ENCODE measurements at regions not wholly inside any gene's neighbourhood (a gene's known extent, or its start where the extent isn't known, plus 50 kb on each side); places are given as distances from the start of the nearest gene placed in this dataset.

- Histone ChIP-seq H3K27me3 (ENCODE audit: control insufficient read depth, extremely low read depth, insufficient read depth, low read length) (no peaks in the 10 kb centered on the region), H3K79me2 (ENCODE audit: control insufficient read depth, insufficient read depth, low read length) (no peaks in the 10 kb centered on the region), H3K9me1 (ENCODE audit: control insufficient read depth, extremely low read depth, insufficient read depth, low read length) (no peaks in the 10 kb centered on the region), H3K4me1 (ENCODE audit: control insufficient read depth, extremely low read depth, insufficient read depth, low read length) (no peaks in the 10 kb centered on the region), H3K9me3 (ENCODE audit: control insufficient read depth, low read depth, low read length) (no peaks in the 10 kb centered on the region), H3K36me3 (ENCODE audit: control insufficient read depth in 2 of 2, extremely low read depth in 1 of 2, insufficient read depth in 2 of 2, low read length in 2 of 2) (no peaks in the 10 kb centered on the region), H3K9ac (ENCODE audit: control insufficient read depth, extremely low read depth, insufficient read depth, low read length) (no peak overlapping the region), H2AFZ (ENCODE audit: control insufficient read depth, low read length) (no peak overlapping the region), H4K20me1 (ENCODE audit: control insufficient read depth, extremely low read depth, insufficient read depth, low read length) (no peaks in the 10 kb centered on the region), H3K27ac (ENCODE audit: control insufficient read depth, insufficient read depth, low read length) (no peak overlapping the region), H3K4me2 (ENCODE audit: control insufficient read depth, extremely low read depth, insufficient read depth, low read depth, low read length) (no peak overlapping the region), H3K4me3 (ENCODE audit: control insufficient read depth in 2 of 3, extremely low read depth in 1 of 3, insufficient read depth in 2 of 3, low read depth in 1 of 3, low read length in 3 of 3) (no peak overlapping the region)
- FAIRE-seq, result no peak
- dilution Hi-C loops (cut with MboI; ENCODE audit: extremely low pct_ligation_motif_present, low sequenced_read_pairs), result no loop called here
- TF ChIP-seq CTCF (optimal IDR thresholded peaks at IDR 0.05 in 1 of 3, IDR thresholded peaks at IDR 0.05 in 1 of 3, conservative IDR thresholded peaks at IDR 0.05 in 1 of 3; ENCODE audit: extremely low read depth in 1 of 3, insufficient read depth in 2 of 3, low read length in 3 of 3) (no peak), EZH2 (IDR thresholded peaks at IDR 0.05; ENCODE audit: low read length) (no peak)
- no peak for DNase-seq (ENCODE audit: low read depth, low spot score)
Measured at GRCh38 chr6:93728150-93728549, 308.8 kb upstream of the EPHA7 start.

GRCh38 chr6:93727447-93727846, 308.1 kb upstream of the EPHA7 start:
- Histone ChIP-seq H3K4me3 (ENCODE audit: control insufficient read depth in 2 of 3, extremely low read depth in 1 of 3, insufficient read depth in 2 of 3, low read depth in 1 of 3, low read length in 3 of 3) (no peak overlapping the region), H3K27me3 (ENCODE audit: control insufficient read depth, extremely low read depth, insufficient read depth, low read length) (no peaks in the 10 kb centered on the region), H3K9me3 (ENCODE audit: control insufficient read depth, low read depth, low read length) (no peaks in the 10 kb centered on the region), H3K79me2 (ENCODE audit: control insufficient read depth, insufficient read depth, low read length) (no peaks in the 10 kb centered on the region), H3K9me1 (ENCODE audit: control insufficient read depth, extremely low read depth, insufficient read depth, low read length) (no peaks in the 10 kb centered on the region), H3K4me1 (ENCODE audit: control insufficient read depth, extremely low read depth, insufficient read depth, low read length) (no peaks in the 10 kb centered on the region), H4K20me1 (ENCODE audit: control insufficient read depth, extremely low read depth, insufficient read depth, low read length) (no peaks in the 10 kb centered on the region), H3K27ac (ENCODE audit: control insufficient read depth, insufficient read depth, low read length) (no peak overlapping the region), H2AFZ (ENCODE audit: control insufficient read depth, low read length) (no peak overlapping the region), H3K4me2 (ENCODE audit: control insufficient read depth, extremely low read depth, insufficient read depth, low read depth, low read length) (no peak overlapping the region), H3K36me3 (ENCODE audit: control insufficient read depth in 2 of 2, extremely low read depth in 1 of 2, insufficient read depth in 2 of 2, low read length in 2 of 2) (no peaks in the 10 kb centered on the region), H3K9ac (ENCODE audit: control insufficient read depth, extremely low read depth, insufficient read depth, low read length) (no peak overlapping the region)
- TF ChIP-seq EZH2 (IDR thresholded peaks at IDR 0.05; ENCODE audit: low read length) (no peak), CTCF (optimal IDR thresholded peaks at IDR 0.05 in 1 of 3, IDR thresholded peaks at IDR 0.05 in 1 of 3, conservative IDR thresholded peaks at IDR 0.05 in 1 of 3; ENCODE audit: extremely low read depth in 1 of 3, insufficient read depth in 2 of 3, low read length in 3 of 3) (no peak)
- DNase-seq (ENCODE audit: low read depth, low spot score), result no peak
- dilution Hi-C loops (cut with MboI; ENCODE audit: extremely low pct_ligation_motif_present, low sequenced_read_pairs), result no loop called here
- no peak for FAIRE-seq
